NB4 (cell line): ENCODE measurements at regions not wholly inside any gene's neighbourhood (a gene's known extent, or its start where the extent isn't known, plus 50 kb on each side); places are given as distances from the start of the nearest gene placed in this dataset.
"Not testable (repeated sequence)": the region's sequence is repeated elsewhere in the genome, so short reads cannot be mapped to it uniquely, and the experiment has no call there.

Experiments
- DNase-seq: peaks from one replicate; pipeline ENCODE4 v3.0.0; 2010; ENCODE audit warnings: low read depth
- H3K4me3 ChIP-seq: one replicate; pipeline ENCODE4 v1.5.1; 2011; ENCODE audit warnings: mild to moderate bottlenecking, low read depth, low read length, moderate library complexity
- CTCF ChIP-seq: IDR thresholded peaks from one replicate; pipeline ENCODE4 v1.5.1; 2012; ENCODE audit warnings: low read depth, low read length
- MAX ChIP-seq: IDR thresholded peaks from 2 replicates; pipeline ENCODE4 v1.6.1; 2011; ENCODE audit warnings: low read depth, low read length
- MYC ChIP-seq: IDR thresholded peaks from 2 replicates; pipeline ENCODE4 v1.6.1; 2011; ENCODE audit warnings: low read depth, low read length
- POLR2A ChIP-seq: IDR thresholded peaks from 2 replicates; pipeline ENCODE4 v1.6.1; 2011; ENCODE audit warnings: mild to moderate bottlenecking; ENCODE audit not compliant: insufficient read length; ENCODE audit errors: extremely low read depth

DNA sequence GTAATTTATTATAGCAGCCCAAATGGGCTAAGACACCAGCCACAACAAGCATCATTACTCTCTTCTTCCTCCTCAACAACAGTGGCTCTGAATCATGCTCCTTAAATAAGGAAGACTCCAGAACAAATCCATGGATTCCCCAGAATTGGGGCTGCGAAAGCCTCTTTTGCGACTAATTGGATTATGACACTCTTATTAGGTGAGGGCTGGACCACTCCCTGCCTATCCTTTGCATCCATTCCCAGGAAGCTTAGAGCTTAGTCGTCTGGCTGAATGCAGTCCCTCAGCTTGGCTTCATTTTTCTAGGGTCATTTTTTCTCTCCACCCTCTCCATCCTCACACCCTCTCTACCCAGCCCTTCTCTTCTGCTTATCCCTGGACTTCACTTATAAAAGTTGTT is 227.7 kb downstream of the ZNF621 start:
- no peak overlapping the region for H3K4me3 ChIP-seq
- TF ChIP-seq CTCF: no peak
- no peak for TF ChIP-seq MAX
- TF ChIP-seq MYC: no peak
- no peak for TF ChIP-seq POLR2A
- DNase-seq: no peak

DNA sequence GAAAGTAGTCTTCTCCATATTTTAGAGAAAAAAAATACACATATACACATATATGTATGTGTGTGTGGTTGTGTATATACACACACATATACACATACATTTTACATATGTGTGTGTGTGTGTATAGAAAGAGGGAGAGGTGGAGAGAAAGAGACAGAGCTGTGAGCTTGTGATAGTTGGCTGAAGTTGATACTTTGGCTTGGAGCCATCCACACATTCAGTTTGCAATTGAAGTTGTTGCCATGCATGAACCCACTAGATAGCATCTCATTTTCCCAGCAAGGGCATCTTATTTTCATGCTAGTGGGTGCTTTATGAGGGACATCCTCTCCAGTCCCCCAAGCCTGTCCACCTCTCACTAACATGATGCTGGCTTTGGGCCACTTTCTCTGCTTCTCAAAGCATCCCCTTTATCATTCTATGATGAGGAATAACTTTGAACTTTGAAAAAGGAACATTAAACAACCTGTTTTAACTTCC is 228.6 kb downstream of the ZNF621 start:
- TF ChIP-seq CTCF: no peak
- no peak for TF ChIP-seq MAX
- TF ChIP-seq MYC: no peak
- TF ChIP-seq POLR2A: no peak
- no peak overlapping the region for H3K4me3 ChIP-seq
- no peak for DNase-seq

- TF ChIP-seq MAX: no peak
- no peak for TF ChIP-seq CTCF
- no peak for TF ChIP-seq POLR2A
- TF ChIP-seq MYC: no peak
Measured at GRCh38 chr3:40753951-40754350, 229.2 kb downstream of the ZNF621 start.

DNA sequence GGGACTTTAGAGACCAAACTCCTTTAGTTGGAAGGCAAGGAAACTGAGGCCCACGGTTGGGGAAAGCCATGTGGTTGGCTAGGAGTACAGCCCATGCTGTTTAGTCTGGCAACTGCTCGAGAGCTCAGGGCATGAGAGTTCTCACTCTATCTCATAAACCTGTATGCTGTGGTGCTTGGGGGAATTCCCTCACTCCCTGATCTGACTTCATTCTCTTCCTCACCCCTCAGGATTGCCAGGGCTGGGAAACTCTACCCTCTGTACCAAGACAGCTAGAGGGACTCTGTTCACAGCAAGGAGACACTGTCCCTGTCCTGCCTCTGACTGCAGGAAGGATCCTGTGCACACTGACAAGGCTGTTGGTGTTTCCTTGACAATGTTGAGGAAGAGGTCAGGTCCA is 230.2 kb downstream of the ZNF621 start:
- DNase-seq: no peak
- H3K4me3 ChIP-seq: no peak overlapping the region
- no peak for TF ChIP-seq MAX
- TF ChIP-seq CTCF: no peak
- TF ChIP-seq POLR2A: no peak
- no peak for TF ChIP-seq MYC

More at GRCh38 chr3:40753951-40754350, 229.2 kb downstream of the ZNF621 start:
- DNase-seq: no peak
- H3K4me3 ChIP-seq: no peak overlapping the region

GRCh38 chr3:40756500-40756899 is 231.7 kb downstream of the ZNF621 start:
- TF ChIP-seq CTCF (no peak), MAX (no peak), MYC (no peak), POLR2A (no peak)

DNA sequence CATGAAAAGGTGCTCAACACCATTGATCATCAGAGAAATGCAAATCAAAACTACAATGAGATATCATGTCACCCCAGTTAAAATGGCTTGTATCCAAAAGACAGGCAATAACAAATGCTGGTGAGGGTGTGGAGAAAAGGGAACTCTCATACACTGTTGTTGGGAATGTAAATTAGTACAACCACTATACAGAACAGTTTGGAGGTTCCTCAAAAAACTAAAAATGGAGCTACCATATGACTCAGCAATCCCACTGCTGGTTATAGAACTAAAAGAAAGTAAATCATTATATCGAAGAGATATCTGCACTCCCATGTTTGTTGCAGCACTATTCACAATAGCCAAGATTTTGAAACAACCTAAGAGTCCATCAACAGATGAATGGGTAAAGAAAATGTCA is 238.0 kb downstream of the ZNF621 start:
- H3K4me3 ChIP-seq, DNase-seq: not testable (repeated sequence)

More at GRCh38 chr3:40756500-40756899, 231.7 kb downstream of the ZNF621 start:
- no peak for DNase-seq
- no peak overlapping the region for H3K4me3 ChIP-seq
